ENCODE measurements at regions not wholly inside any gene's neighbourhood (a gene's known extent, or its start where the extent isn't known, plus 50 kb on each side); places are given as distances from the start of the nearest gene placed in this dataset.

- TF ChIP-seq POLR2A (IDR thresholded peaks at IDR 0.05) (no peak), CTCF (IDR thresholded peaks at IDR 0.05 in 4 of 5, conservative IDR thresholded peaks at IDR 0.05 in 1 of 5) (no peak)
- DNase-seq (no peak), ATAC-seq (no peak)
- Histone ChIP-seq H3K9me3 (no peaks in the 10 kb centered on the region), H3K4me3 (no peak overlapping the region), H3K4me1 (no peaks in the 10 kb centered on the region), H3K36me3 (no peaks in the 10 kb centered on the region), H3K27ac (no peak overlapping the region), H3K27me3 (no peaks in the 10 kb centered on the region)
- in situ Hi-C loops (cut with MboI; ENCODE audit: low sequenced_read_pairs in 4 of 4) = no loop called here
- intact Hi-C loops (cut with DNase I; ENCODE audit: low total_unique reads) = no loop called here
These were observed 394.4 kb upstream of the AUTS2 start for GRCh38 chr7:69203871-69204270.

- in situ Hi-C loops (cut with MboI; ENCODE audit: low sequenced_read_pairs in 4 of 4) = no loop called here
- Histone ChIP-seq H3K4me1 (no peaks in the 10 kb centered on the region), H3K27me3 (no peaks in the 10 kb centered on the region), H3K9me3 (no peaks in the 10 kb centered on the region), H3K4me3 (no peak overlapping the region), H3K36me3 (no peaks in the 10 kb centered on the region), H3K27ac (no peak overlapping the region)
- intact Hi-C loops (cut with DNase I; ENCODE audit: low total_unique reads) = no loop called here
- ATAC-seq (no peak), DNase-seq (no peak)
- TF ChIP-seq CTCF (IDR thresholded peaks at IDR 0.05 in 4 of 5, conservative IDR thresholded peaks at IDR 0.05 in 1 of 5) (no peak), POLR2A (IDR thresholded peaks at IDR 0.05) (no peak)
These were observed 393.3 kb upstream of the AUTS2 start for GRCh38 chr7:69204943-69205342.

GRCh38 chr7:69205581-69205980 is 392.7 kb upstream of the AUTS2 start:
- in situ Hi-C loops (cut with MboI; ENCODE audit: low sequenced_read_pairs in 4 of 4) (no loop called here), intact Hi-C loops (cut with DNase I; ENCODE audit: low total_unique reads) (no loop called here)
- Histone ChIP-seq H3K9me3 (no peaks in the 10 kb centered on the region), H3K4me3 (no peak overlapping the region), H3K4me1 (no peaks in the 10 kb centered on the region), H3K27ac (no peak overlapping the region), H3K36me3 (no peaks in the 10 kb centered on the region), H3K27me3 (no peaks in the 10 kb centered on the region)
- no peak for DNase-seq
- ATAC-seq = no peak
- TF ChIP-seq POLR2A (IDR thresholded peaks at IDR 0.05) (no peak), CTCF (IDR thresholded peaks at IDR 0.05 in 4 of 5, conservative IDR thresholded peaks at IDR 0.05 in 1 of 5) (no peak)

- Histone ChIP-seq H3K27ac (no peak overlapping the region), H3K27me3 (no peaks in the 10 kb centered on the region), H3K4me3 (no peak overlapping the region), H3K9me3 (no peaks in the 10 kb centered on the region), H3K4me1 (no peaks in the 10 kb centered on the region), H3K36me3 (no peaks in the 10 kb centered on the region)
- DNase-seq (no peak), ATAC-seq (no peak)
- in situ Hi-C loops (cut with MboI; ENCODE audit: low sequenced_read_pairs in 4 of 4) = no loop called here
- intact Hi-C loops (cut with DNase I; ENCODE audit: low total_unique reads) = no loop called here
- no peak for TF ChIP-seq POLR2A (IDR thresholded peaks at IDR 0.05)
- no peak for TF ChIP-seq CTCF (IDR thresholded peaks at IDR 0.05 in 4 of 5, conservative IDR thresholded peaks at IDR 0.05 in 1 of 5)
These were observed 390.0 kb upstream of the AUTS2 start for GRCh38 chr7:69208276-69208675.

- no peaks in the 10 kb centered on the region for H3K9me3 ChIP-seq
- no peaks in the 10 kb centered on the region for H3K4me1 ChIP-seq
- ATAC-seq (no peak), DNase-seq (no peak)
- intact Hi-C loops (cut with DNase I; ENCODE audit: low total_unique reads) (no loop called here), in situ Hi-C loops (cut with MboI; ENCODE audit: low sequenced_read_pairs in 4 of 4) (no loop called here)
- H3K4me3 ChIP-seq = no peak overlapping the region
- no peaks in the 10 kb centered on the region for H3K36me3 ChIP-seq
- H3K27me3 ChIP-seq = no peaks in the 10 kb centered on the region
- no peak overlapping the region for H3K27ac ChIP-seq
- TF ChIP-seq CTCF (IDR thresholded peaks at IDR 0.05 in 4 of 5, conservative IDR thresholded peaks at IDR 0.05 in 1 of 5) (no peak), POLR2A (IDR thresholded peaks at IDR 0.05) (no peak)
These were observed 389.4 kb upstream of the AUTS2 start for GRCh38 chr7:69208848-69209247.

Data from gastrocnemius medialis (tissue), 4 donors.